ENCODE measurements at regions not wholly inside any gene's neighbourhood (a gene's known extent, or its start where the extent isn't known, plus 50 kb on each side); places are given as distances from the start of the nearest gene placed in this dataset.

DNA sequence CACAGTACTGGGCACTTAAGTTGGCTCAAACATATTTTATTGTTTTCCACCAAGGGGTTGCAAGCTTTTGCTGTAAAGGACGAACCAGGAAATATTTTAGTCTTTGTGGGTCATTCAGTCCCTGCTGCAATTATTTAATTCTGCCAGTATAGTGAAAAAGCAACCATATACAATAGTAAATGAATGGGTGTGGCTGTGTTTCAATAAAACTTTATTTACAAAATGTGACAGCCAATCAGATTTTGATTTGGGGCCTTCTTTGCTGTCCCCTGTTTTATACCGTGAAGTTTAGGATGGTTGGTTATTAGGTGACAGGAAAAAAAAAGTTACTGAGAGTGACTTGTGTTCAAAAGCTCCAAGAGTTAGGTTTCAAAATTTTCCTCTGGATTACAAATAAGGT, 956.4 kb downstream of the AACS start:
- H3K36me3 Mint-ChIP-seq (ENCODE audit: low read depth) = no peaks in the 10 kb centered on the region
- no peak for DNase-seq
- POLR2A ChIA-PET = no interaction called here
- no peak for ATAC-seq (ENCODE audit: low read depth)
- CTCF ChIA-PET = no interaction called here
- TF ChIP-seq, protein P1, sequence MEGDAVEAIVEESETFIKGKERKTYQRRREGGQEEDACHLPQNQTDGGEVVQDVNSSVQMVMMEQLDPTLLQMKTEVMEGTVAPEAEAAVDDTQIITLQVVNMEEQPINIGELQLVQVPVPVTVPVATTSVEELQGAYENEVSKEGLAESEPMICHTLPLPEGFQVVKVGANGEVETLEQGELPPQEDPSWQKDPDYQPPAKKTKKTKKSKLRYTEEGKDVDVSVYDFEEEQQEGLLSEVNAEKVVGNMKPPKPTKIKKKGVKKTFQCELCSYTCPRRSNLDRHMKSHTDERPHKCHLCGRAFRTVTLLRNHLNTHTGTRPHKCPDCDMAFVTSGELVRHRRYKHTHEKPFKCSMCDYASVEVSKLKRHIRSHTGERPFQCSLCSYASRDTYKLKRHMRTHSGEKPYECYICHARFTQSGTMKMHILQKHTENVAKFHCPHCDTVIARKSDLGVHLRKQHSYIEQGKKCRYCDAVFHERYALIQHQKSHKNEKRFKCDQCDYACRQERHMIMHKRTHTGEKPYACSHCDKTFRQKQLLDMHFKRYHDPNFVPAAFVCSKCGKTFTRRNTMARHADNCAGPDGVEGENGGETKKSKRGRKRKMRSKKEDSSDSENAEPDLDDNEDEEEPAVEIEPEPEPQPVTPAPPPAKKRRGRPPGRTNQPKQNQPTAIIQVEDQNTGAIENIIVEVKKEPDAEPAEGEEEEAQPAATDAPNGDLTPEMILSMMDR (IDR thresholded peaks at IDR 0.05) = no peak
- H3K27ac Mint-ChIP-seq = no peak overlapping the region
- intact Hi-C loops (cut with micrococcal nuclease) = no loop called here
- H3K9me3 Mint-ChIP-seq = peaks cover 11% of the 10 kb centered on the region
- H3K27me3 Mint-ChIP-seq = no peaks in the 10 kb centered on the region
- no peak overlapping the region for H3K4me3 Mint-ChIP-seq
- no peaks in the 10 kb centered on the region for H3K4me1 Mint-ChIP-seq

DNA sequence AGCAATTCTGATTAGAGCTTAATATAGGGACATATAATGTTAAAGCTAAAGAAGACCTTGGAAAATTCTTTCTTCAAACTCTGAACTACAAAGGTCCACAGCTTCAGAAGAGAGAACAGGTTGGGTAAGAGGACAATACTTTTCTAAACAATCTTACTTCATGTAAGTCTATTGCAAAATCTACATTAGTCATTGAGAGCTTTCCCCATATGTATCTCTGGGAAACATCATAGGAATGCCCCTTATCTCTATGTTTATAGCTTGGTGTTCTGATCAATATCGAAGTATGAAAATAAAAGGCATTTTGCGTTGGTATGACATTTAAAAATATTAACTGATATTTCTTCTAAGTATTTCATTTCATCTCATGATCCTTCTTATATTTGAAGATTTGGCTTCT, 962.6 kb downstream of the AACS start:
- intact Hi-C loops (cut with micrococcal nuclease) = no loop called here

DNA sequence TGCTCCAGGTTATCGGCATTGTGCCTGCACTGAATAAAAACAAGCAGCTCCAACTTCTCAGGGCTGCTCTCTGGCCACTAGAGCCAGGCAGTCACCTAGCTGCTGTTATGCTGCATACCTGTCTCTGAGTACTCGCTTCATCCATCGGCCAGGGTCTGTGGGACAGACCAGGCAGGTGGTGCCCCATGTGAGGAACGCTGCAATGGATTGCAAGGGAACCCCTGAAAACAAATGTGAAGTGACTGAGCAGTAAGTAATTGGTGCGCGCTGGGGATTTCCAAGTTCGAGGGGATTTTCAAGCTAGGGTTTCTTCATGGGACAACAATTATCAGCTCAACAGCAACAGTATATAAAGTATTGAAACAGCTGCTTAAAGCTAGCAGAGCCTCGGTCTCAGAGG, 965.3 kb downstream of the AACS start:
- Mint-ChIP-seq H3K4me3 (no peak overlapping the region), H3K4me1 (no peaks in the 10 kb centered on the region), H3K27me3 (no peaks in the 10 kb centered on the region), H3K9me3 (no peaks in the 10 kb centered on the region), H3K27ac (no peak overlapping the region), H3K36me3 (ENCODE audit: low read depth) (no peaks in the 10 kb centered on the region)
- POLR2A ChIA-PET = no interaction called here
- intact Hi-C loops (cut with micrococcal nuclease) = no loop called here
- ATAC-seq (ENCODE audit: low read depth) = no peak
- DNase-seq = no peak
- CTCF ChIA-PET = no interaction called here
- TF ChIP-seq, protein P1 (IDR thresholded peaks at IDR 0.05) = no peak

More for the DNA sequence above, 962.6 kb downstream of the AACS start:
- no peaks in the 10 kb centered on the region for H3K9me3 Mint-ChIP-seq
- H3K4me3 Mint-ChIP-seq = no peak overlapping the region
- H3K27me3 Mint-ChIP-seq = no peaks in the 10 kb centered on the region
- ATAC-seq (ENCODE audit: low read depth) (no peak), DNase-seq (no peak)
- ChIA-PET CTCF (no interaction called here), POLR2A (no interaction called here)
- H3K27ac Mint-ChIP-seq = no peak overlapping the region
- no peaks in the 10 kb centered on the region for H3K4me1 Mint-ChIP-seq
- no peaks in the 10 kb centered on the region for H3K36me3 Mint-ChIP-seq (ENCODE audit: low read depth)
- TF ChIP-seq, protein P1 (IDR thresholded peaks at IDR 0.05) = no peak

DNA sequence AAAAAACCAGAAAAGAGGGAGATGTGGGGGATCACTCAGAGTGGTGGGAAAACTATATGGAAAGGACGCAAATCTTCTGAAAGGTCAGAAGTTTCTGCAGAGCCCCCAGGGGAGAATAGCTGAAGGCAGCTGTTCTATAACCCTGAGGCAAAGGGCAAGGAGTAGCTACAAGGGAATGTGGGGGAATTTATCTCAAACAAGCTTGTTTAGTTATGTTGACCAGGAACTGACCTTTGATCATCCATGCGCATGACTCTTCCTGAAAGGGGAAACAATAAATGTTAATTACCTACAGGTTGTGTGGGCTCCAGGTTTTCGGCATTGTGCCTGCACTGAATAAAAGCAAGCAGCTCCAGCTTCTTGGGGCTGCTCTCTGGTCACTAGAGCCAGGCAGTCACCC, 968.5 kb downstream of the AACS start:
- TF ChIP-seq, protein P1 (IDR thresholded peaks at IDR 0.05) = no peak
- H3K27me3 Mint-ChIP-seq = no peaks in the 10 kb centered on the region
- no peaks in the 10 kb centered on the region for H3K36me3 Mint-ChIP-seq (ENCODE audit: low read depth)
- H3K9me3 Mint-ChIP-seq = peaks cover 3% of the 10 kb centered on the region
- no peaks in the 10 kb centered on the region for H3K4me1 Mint-ChIP-seq
- intact Hi-C loops (cut with micrococcal nuclease) = no loop called here
- DNase-seq (no peak), ATAC-seq (ENCODE audit: low read depth) (no peak)
- no peak overlapping the region for H3K4me3 Mint-ChIP-seq
- POLR2A ChIA-PET = no interaction called here
- H3K27ac Mint-ChIP-seq = no peak overlapping the region
- CTCF ChIA-PET = no interaction called here

DNA sequence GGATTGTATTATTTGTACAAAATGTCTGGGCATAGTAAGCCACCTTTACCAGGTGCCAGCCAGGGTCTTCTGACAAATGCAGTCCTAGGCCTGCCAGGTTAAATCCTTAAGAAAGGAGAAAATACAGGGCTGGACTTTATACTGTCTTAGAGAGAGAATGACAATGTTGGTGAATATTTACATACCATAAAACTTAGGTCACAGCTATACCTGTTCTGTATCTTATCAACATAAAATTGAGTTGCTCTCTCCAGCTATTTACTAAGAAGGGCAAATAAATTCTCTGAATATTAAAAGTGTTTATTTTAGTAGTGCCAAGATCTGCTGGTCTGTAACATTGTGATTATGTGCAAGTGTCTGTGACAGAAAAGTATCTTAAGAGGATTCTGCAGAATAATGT, 971.1 kb downstream of the AACS start:
- H3K27me3 Mint-ChIP-seq = no peaks in the 10 kb centered on the region
- CTCF ChIA-PET = no interaction called here
- DNase-seq (no peak), ATAC-seq (ENCODE audit: low read depth) (no peak)
- no peaks in the 10 kb centered on the region for H3K4me1 Mint-ChIP-seq
- no peak overlapping the region for H3K27ac Mint-ChIP-seq
- intact Hi-C loops (cut with micrococcal nuclease) = no loop called here
- no peak overlapping the region for H3K4me3 Mint-ChIP-seq
- H3K9me3 Mint-ChIP-seq = peaks cover 5% of the 10 kb centered on the region
- POLR2A ChIA-PET = no interaction called here
- no peaks in the 10 kb centered on the region for H3K36me3 Mint-ChIP-seq (ENCODE audit: low read depth)
- TF ChIP-seq, protein P1 (IDR thresholded peaks at IDR 0.05) = no peak

Data from activated B cell treated with CpG ODN at 0.5 μM for 24 hours (primary cell).